ENCODE measurements at regions not wholly inside any gene's neighbourhood (a gene's known extent, or its start where the extent isn't known, plus 50 kb on each side); places are given as distances from the start of the nearest gene placed in this dataset.
"Not testable (repeated sequence)": the region's sequence is repeated elsewhere in the genome, so short reads cannot be mapped to it uniquely, and the experiment has no call there.

DNA sequence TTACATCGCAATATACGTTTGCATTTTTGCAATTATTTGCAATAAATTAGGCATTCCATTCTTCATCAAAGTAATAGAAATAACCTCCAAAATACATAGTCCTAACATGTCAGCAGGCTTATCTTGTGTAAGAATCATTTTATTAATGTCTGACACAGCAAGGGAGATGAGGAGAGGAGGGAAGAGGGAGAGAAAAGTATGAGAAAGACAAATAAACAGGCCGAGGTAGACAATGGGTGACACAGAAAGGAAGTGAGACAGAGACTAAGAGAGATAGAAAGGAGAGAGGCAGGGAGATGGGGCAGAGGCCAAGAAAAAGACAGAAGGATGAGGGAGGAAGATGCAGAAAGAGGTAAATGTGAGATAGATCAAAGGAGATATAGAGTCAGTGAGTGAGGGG lies 50.3 kb upstream of the CYP2B6 start:
- DNase-seq (ENCODE audit: low read depth in 2 of 2), result peak in 1 of 2 donors; percentile 39

DNA sequence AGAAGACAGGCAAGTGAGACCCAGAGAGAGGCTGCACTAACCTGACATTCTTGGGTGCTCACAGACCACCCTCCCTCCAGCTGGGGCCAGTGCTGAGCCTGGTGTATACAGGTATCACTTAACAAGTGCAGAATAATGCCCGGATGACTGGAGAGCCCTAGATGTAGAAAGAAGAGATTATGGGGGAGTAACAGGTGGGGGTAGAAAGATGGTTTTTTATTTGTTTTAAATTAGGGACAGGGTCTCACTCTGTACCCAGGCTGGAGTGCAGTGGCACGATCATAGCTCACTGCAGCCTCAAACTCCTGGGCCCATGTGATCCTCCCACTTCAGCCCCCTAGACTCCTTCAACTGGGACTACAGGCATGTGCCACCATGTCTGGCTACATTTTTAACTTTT lies 53.1 kb upstream of the CYP2B6 start:
- DNase-seq (ENCODE audit: low read depth in 2 of 2), result not testable (repeated sequence)

DNA sequence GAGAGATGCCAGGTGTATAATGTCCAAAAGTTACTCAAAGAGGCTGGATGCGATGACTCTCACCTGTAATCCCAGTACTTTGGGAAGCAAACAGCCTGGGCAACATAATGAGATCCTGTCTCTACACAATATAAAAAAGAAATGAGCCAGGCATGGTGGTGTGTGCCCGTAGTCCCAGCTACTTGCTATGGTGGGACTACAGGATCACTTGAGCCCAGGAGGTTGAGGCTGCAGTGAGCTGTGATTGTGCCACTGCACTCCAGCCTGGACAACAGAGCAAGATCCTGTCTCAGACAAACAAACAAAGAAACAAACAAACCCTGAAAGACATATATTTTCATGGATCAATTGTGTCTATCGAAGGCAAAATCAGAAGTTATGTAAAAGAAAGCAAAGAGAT lies 54.3 kb upstream of the CYP2B6 start:
- DNase-seq (ENCODE audit: low read depth in 2 of 2), result no peak

DNA sequence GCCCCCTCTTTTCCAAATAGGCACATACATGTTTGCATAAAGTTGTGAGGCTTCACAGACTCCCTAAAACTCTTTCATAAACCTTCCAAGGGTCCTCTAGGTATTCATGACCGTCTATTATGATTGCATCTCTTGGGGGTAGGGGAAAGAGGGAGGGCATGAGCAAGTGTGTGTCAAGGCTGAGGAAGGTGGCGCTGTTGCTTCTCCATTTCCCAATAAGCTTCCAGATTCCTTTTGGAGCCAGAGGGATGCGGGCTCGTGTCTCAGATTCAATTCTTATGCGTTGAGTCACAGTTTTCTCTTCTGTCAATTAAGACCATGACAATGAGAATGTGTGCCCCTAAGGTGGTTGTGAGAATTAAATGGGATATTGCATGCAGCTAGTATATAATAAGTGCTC lies 51.0 kb upstream of the CYP2A7 start:
- DNase-seq (ENCODE audit: low read depth in 2 of 2), result peak in 1 of 2 donors; percentile 30

DNA sequence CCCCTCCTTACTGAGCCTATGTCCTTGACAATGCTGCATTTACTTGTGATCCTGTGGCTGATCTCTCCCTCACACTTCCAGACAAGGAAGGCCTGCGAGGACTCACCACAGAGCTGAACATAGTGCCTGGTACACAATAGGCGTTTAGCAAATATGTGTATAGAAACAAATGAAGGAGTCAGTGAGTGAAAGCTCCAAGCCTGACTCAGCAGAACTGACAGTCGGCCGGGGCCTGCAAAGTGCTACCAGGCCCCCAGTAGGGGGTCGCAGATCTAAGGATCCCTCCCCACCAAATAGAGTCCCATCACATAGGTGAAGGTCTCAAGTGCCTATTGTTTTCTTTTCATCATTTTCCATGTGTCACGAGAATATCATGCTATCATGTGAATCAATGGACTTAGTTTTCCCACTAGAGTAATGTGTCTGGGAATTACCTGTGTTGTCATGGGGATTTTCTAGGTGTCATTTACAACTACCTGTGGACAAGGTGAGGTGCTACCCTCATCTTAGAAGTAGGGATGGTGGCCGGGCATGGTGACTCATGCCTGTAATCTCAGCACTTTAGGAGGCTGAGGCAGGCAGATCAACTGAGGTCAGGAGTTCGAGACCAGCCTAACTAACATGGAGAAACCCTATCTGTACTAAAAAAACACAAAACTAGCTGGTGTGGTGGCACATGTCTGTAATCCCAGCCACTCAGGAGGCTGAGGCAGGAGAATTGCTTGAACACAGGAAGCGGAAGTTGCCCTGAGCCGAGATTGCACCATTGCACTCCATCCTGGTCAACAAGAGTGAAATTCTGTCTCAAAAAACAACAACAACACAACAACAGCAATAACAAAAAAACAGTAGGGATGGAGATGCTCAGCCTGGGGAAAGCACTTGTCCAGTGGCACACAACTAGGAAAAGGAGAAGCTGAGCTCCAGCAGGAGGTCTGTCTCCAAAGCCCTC lies 50.3 kb upstream of the CYP2A7 start:
- DNase-seq (ENCODE audit: low read depth in 2 of 2), result no peak
